Hepatocyte (in vitro differentiated cells): ENCODE measurements at regions not wholly inside any gene's neighbourhood (a gene's known extent, or its start where the extent isn't known, plus 50 kb on each side); places are given as distances from the start of the nearest gene placed in this dataset.
"Not testable (repeated sequence)": the region's sequence is repeated elsewhere in the genome, so short reads cannot be mapped to it uniquely, and the experiment has no call there.

Experiments used
- EZH2 ChIP-seq: fragments of 200-600 bp; sonication (generic); IDR thresholded peaks from 2 replicates; pipeline ENCODE4 v1.6.1; 2016; ENCODE audit warnings: antibody characterized with exemption, mild to moderate bottlenecking, borderline replicate concordance
- EZH2phosphoT487 ChIP-seq: fragments of 200-600 bp; sonication (generic); IDR thresholded peaks from one replicate; pipeline ENCODE4 v1.6.1; 2018; ENCODE audit warnings: antibody characterized with exemption, mild to moderate bottlenecking, low read depth, moderate library complexity; ENCODE audit not compliant: unreplicated experiment, severe bottlenecking
- TF ChIP-seq, protein P1 (sequence below): fragments of 200-600 bp; sonication (generic); IDR thresholded peaks from 2 replicates; pipeline ENCODE4 v1.5.1; 2016; ENCODE audit warnings: antibody characterized with exemption, mild to moderate bottlenecking; ENCODE audit not compliant: poor library complexity

- TF ChIP-seq, protein P1, sequence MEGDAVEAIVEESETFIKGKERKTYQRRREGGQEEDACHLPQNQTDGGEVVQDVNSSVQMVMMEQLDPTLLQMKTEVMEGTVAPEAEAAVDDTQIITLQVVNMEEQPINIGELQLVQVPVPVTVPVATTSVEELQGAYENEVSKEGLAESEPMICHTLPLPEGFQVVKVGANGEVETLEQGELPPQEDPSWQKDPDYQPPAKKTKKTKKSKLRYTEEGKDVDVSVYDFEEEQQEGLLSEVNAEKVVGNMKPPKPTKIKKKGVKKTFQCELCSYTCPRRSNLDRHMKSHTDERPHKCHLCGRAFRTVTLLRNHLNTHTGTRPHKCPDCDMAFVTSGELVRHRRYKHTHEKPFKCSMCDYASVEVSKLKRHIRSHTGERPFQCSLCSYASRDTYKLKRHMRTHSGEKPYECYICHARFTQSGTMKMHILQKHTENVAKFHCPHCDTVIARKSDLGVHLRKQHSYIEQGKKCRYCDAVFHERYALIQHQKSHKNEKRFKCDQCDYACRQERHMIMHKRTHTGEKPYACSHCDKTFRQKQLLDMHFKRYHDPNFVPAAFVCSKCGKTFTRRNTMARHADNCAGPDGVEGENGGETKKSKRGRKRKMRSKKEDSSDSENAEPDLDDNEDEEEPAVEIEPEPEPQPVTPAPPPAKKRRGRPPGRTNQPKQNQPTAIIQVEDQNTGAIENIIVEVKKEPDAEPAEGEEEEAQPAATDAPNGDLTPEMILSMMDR, result not testable (repeated sequence)
- TF ChIP-seq EZH2, EZH2phosphoT487: not testable (repeated sequence)
Measured at GRCh38 chr15:95785276-95785675, 545.2 kb upstream of the NR2F2 start.
